Liver (tissue), 1 donor: ENCODE measurements at regions not wholly inside any gene's neighbourhood (a gene's known extent, or its start where the extent isn't known, plus 50 kb on each side); places are given as distances from the start of the nearest gene placed in this dataset. TPM values are rescaled to one million over a fixed set of nuclear protein-coding genes. Genes with fewer than 3 reads are reported as not detected.

Experiments
- small RNA-seq: library from RNA; depleted of rRNA; stranded (forward); fragments of <200 nt; gene quantifications from one replicate; pipeline ENCODE3, GENCODE V24; 2014

Small RNA genes in the stretch of these regions (small RNA-seq; reads per million reads assigned to genes)
- gene RNU1-46P = not detected
